Stimulated activated CD8-positive, alpha-beta memory T cell treated with anti-CD3 and anti-CD28 coated beads, Interleukin-12 subunit alpha, Interleukin-12 subunit beta, amount 100 ng/mL, for 24 hours (primary cell): ENCODE measurements at regions not wholly inside any gene's neighbourhood (a gene's known extent, or its start where the extent isn't known, plus 50 kb on each side); places are given as distances from the start of the nearest gene placed in this dataset.
A peak's percentile ranks its signal among the peaks of the same experiment; 100 is the strongest.

Experiments
- DNase-seq: peaks from one replicate; pipeline ENCODE4 v3.0.0-alpha.2; 2020; ENCODE audit errors: extremely low read depth

GRCh38 chr12:127254420-127254955, 1012.5 kb upstream of the TMEM132C start:
- DNase-seq, result no peak

DNA sequence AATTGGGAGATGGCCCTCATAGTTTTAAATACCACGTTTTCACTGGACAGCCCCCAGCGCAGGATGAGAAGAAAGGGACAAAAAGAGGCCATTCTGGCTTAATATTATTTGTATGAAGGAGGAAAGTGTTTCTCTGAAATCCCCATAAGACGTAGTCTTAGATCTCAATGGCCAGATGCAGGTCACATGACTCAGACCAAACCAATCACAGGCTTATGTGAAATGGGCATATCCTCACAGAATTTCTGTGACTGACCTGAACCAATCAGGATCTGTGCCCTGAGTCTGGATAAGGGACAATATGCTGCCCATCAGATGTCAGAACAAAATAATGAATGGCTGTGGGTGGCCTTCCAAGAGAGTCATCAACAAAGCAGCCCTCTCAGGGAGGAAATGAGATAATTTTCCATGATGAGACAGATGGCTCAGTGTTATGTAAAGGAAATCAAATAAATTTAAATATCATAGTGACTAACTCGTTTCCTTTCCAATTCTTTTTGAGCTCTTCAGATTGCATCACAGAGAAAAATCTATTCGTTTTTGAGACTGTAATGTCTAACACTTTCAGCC, 1009.5 kb upstream of the TMEM132C start:
- no peak for DNase-seq

- DNase-seq, result no peak
Measured at GRCh38 chr12:127260531-127260930, 1006.4 kb upstream of the TMEM132C start.

GRCh38 chr12:127260999-127261398, 1006.0 kb upstream of the TMEM132C start:
- DNase-seq, result no peak

DNA sequence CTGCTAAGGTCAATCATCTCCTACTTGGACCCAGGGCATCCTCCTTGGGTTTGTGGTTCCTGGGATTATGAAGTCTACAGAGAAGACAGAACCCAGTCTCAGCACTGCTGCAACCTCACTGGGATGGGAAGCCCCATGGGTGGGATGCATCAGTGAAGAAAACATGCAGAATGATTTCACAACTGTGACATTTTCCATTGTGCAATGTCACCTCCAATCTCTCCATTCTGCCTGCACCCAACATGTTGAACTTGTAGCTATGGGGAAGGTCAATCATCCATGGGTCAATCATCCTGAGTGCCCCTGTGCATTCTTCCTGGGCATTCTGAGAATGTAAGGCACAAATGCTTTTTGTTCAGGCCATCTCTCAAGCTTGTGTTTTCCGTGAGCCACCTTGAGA, 1004.4 kb upstream of the TMEM132C start:
- no peak for DNase-seq

GRCh38 chr12:127263621-127264020, 1003.3 kb upstream of the TMEM132C start:
- DNase-seq, result no peak

GRCh38 chr12:127267128-127267527, 999.8 kb upstream of the TMEM132C start:
- no peak for DNase-seq

DNA sequence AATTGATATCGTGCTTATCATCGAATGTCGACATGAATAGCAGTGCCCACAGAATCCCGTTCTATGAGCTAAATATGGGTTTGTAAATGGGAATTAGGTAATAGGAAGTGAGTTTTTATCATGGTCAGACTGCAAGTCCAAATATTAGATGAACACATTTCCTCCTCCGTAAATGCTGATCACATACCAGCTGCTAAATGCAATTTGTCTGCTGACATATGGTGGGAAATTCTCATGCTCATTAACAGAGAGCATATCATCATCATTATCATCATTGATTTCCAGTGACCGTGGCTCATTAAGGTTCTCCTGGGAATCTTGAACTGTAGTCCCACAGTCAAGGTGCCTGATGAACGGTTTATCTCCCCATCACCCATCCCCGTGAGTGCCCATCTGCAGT, 998.8 kb upstream of the TMEM132C start:
- DNase-seq, result no peak

GRCh38 chr12:127268706-127269425, 998.1 kb upstream of the TMEM132C start:
- no peak for DNase-seq

GRCh38 chr12:127270193-127270592, 996.8 kb upstream of the TMEM132C start:
- DNase-seq, result no peak

GRCh38 chr12:127271776-127272175, 995.2 kb upstream of the TMEM132C start:
- no peak for DNase-seq

DNA sequence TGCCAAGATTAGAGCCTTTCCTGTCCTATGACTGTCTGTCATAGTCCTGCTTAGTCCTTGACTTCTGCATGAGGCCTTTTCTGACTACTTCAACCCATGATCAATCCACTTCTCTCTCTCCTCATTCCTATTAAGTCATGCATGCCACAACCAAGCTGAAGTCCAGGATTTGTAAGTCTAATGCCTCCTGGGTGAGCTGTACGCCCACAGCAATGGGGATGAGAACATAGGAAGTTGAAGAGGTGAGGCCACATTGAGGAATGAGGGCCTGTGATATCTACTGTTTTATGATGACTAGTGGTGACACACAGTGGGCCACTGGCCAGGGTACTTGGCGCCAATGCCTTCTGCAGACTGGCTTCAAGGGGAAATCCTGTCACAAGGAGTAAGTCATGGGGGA, 994.1 kb upstream of the TMEM132C start:
- DNase-seq, result no peak

GRCh38 chr12:127273626-127274025, 993.3 kb upstream of the TMEM132C start:
- DNase-seq, result no peak

- no peak for DNase-seq
Measured at GRCh38 chr12:127275416-127275815, 991.6 kb upstream of the TMEM132C start.

GRCh38 chr12:127277882-127278281, 989.1 kb upstream of the TMEM132C start:
- DNase-seq, result no peak

DNA sequence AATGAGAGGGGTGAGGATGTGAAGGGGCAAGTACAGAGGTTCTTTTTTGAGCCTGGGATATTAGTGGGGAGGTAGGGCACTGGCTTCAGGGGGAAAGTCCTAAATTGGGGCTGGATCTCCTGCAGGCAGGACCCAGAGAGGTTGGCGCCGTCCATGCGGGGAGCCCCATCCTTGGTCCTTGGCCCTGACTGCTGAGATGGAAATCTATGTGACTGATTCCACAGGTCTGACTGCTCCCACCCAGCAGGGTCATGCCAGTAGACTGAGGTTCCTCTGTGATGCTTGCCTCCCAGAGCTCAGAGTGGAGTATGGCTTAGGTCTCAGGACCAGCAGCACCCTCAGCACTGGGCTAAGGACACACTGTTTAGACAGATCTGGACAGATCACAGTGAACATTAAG, 988.6 kb upstream of the TMEM132C start:
- DNase-seq, result no peak

- peak; percentile 24 for DNase-seq
Measured at GRCh38 chr12:127280393-127281275, 986.3 kb upstream of the TMEM132C start.

GRCh38 chr12:127282786-127283565, 984.0 kb upstream of the TMEM132C start:
- no peak for DNase-seq

DNA sequence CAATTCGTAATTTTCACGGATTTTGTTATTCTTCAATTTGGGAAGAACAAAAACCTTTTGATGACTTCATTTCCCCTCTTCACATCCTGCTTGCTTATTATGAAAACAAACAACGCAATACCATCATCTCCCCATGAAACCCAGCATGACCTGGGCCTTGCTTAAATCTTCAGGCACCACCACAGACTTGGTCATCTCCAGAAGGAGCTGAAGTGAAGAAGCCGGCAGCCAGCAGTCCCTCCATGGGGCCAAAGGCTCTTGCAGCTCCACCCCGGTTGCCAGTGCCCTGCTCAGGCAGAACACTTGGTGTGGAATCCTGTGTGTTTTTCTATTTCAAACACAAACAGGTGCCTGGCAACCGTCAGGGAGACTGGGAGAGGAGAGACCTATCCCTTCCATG, 982.9 kb upstream of the TMEM132C start:
- no peak for DNase-seq

DNA sequence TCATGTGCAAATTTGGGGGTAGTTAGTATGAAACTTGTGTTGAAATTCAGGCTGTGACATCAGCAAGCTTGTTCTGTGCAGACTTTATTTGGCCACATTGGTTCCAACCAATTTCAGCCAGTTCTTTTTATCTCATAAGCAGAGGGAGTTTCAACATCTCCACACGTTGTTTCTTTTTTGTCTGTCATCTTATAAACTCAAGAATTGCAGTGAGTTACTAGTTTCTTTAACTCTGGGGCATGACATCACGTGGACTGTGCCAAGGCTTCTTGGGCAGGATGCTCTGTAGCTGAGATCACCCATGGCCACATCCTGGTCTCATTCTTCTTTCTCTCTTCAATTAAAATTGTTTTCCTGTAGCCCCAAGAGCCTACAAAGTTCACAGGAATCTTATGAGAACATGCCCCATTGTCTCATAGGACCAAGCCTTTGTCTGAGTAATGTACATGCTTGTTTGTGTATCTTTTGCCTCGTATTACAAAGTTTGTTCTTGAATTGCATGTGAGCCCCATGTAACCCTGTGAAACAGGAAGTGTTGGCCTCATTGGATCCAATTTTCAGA, 982.0 kb upstream of the TMEM132C start:
- DNase-seq, result no peak

GRCh38 chr12:127286281-127286680, 980.7 kb upstream of the TMEM132C start:
- no peak for DNase-seq
